MM.1S (cell line): ENCODE measurements at regions not wholly inside any gene's neighbourhood (a gene's known extent, or its start where the extent isn't known, plus 50 kb on each side); places are given as distances from the start of the nearest gene placed in this dataset.

Experiments
- CTCF ChIP-seq: fragments of 300-600 bp; sonication (generic); IDR thresholded peaks from 2 replicates; pipeline ENCODE4 v1.5.1; 2016; ENCODE audit warnings: antibody characterized with exemption, low read length, mixed read lengths
- EZH2 ChIP-seq: fragments of 300-600 bp; sonication (generic); optimal IDR thresholded peaks from 2 replicates; pipeline ENCODE3; 2017; ENCODE audit warnings: low read depth, mild to moderate bottlenecking, antibody characterized with exemption, low read length, mixed read lengths
- EZH2phosphoT487 ChIP-seq: fragments of 300-600 bp; sonication (generic); IDR thresholded peaks from 2 replicates; pipeline ENCODE4 v1.6.1; 2018; ENCODE audit warnings: antibody characterized with exemption, low read length

GRCh38 chr1:114298008-114298407 is 144.3 kb upstream of the SYT6 start:
- no peak for TF ChIP-seq CTCF
- no peak for TF ChIP-seq EZH2
- TF ChIP-seq EZH2phosphoT487, result no peak
